Cardiac fibroblast (primary cell): ENCODE measurements at regions not wholly inside any gene's neighbourhood (a gene's known extent, or its start where the extent isn't known, plus 50 kb on each side); places are given as distances from the start of the nearest gene placed in this dataset.

ENCODE experiments used
- DNase-seq, 2 donors: peaks; one replicate each; pipeline versions ENCODE4 v3.0.0 to v3.0.0-alpha.2; 2010; ENCODE audit warnings: low read depth in 2 of 2
- H3K4me3 ChIP-seq, 2 donors: replicated peaks in 1 of 2; 1 replicate in 1 of 2; 2 replicates in 1 of 2; pipeline ENCODE4 v1.5.1; 2011; ENCODE audit warnings: low read depth in 2 of 2, low read length in 2 of 2, mild to moderate bottlenecking in 2 of 2, moderate library complexity in 1 of 2
- CTCF ChIP-seq: IDR thresholded peaks from one replicate; pipeline ENCODE4 v1.5.1; 2011; ENCODE audit warnings: low read depth, mild to moderate bottlenecking, low read length, inconsistent platforms

DNA sequence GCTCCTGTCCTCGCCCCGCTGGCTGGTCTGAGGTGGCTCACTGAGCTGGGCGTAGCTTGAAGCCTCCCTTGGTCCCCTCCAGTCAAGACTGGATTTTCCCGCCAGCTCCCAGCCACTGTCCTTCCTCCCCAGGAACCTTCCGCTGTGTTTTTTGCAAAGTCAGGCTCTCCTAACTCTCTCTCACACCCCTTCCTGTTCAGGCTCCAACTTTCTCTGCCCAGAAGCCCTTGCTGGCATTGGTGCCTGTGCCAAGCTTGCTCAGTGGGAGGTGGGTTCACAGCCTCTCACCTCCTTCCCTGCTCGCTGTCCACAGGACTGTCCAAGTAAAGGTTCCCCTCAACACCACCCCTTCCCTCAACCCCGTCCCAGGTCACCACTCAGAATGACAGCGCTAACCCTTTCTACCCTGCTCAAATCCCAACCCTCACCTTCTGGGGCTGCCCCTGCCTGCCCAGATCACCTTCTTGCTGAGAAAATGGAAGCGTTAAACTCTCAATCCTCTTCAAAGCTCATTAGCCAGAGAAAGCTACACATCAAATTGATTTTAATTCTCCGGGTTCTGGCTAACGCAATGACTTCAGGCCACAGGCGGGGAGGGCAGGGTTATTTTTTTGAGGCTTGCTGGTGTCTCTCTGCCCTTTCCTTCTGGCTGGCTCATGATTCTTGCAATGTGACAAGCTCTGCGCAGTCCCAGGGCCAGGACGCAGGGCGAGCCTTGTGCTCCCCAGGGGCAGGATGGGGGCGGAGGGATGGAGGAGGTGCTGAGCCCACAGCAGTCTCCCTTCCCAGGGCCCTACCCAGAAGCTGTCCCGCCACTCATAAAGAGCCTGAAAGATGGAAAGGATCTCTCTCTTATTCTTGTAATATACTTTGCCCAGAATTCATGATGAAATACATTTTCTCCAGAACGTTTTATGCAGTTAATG lies 357.2 kb upstream of the TNRC6C start:
- peak in 1 of 2 donors; percentile 11 for DNase-seq
- no peak overlapping the region for H3K4me3 ChIP-seq
- TF ChIP-seq CTCF, result no peak

DNA sequence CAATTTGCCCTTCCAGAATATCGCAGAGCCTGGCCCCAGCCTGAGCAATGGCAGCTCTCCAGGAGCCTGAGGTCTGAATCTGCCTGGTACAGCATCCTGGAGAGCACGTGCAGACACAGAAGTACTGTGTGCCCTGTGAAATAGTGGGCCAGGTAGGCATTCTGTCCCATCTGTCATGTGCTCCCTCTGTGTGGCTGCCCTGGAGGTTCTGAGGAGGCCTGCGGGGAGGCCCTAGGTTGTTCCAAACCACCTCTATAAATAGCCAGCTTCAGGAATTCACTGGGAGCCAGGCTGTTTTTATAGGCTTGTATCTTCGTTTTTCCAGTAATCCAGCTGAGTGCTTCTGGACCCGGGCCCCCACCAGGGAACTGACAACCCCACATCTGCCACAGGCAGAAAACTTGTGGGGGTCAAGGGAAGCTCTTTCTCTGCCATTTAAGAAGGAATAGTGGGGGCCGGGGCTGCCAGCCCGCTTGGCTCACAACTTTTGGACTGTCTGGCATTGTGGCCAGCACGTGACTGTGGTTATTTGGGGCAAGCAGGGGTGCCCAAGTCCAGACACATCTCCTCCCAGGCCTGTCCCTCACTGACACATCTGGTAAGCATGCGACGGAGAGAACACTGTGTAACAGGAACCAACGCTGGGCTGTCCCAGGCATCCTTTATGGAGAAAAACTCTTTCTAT lies 356.3 kb upstream of the TNRC6C start:
- TF ChIP-seq CTCF, result no peak
- DNase-seq, result peak; percentile 59 to 69
- H3K4me3 ChIP-seq, result no peak overlapping the region

DNA sequence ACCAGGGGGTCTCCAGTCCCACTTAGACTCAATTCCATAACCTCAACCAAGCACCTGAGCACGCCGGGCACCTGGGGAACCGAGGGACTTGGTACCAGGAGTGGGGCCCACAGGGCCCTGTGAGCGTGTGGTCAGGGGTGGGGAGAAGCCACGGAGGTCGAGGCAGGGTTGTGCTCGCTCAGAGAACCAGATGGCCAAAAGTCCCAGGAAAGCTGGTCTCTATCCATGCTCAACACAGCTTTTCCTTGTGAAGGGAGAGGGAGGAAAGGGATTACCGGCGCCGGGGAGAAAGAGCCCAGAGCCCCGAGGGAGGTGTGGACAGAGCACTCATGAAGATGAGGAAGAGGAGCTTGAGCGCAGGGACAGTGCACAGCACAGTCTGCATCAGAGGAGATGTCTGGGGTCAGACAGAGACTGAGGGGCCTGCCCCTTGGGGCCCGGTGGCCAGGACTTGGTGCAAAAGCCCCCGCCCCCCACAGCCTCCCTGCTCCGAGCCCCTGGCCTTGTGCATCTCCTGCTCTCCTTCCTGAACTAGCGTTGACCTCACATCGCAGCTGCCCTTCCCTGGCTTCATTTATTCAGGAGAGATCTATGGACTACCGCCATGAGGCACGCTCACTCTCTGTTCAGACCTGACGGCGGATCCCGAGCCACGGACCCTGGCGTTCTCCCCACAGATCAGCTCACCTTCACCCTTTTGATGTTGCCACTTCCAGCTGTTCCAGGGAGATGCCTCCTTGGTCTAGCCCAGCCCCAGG lies 355.4 kb upstream of the TNRC6C start:
- H3K4me3 ChIP-seq, result no peak overlapping the region
- no peak for TF ChIP-seq CTCF
- DNase-seq, result no peak

- no peak overlapping the region for H3K4me3 ChIP-seq
- no peak for DNase-seq
- no peak for TF ChIP-seq CTCF
Observed at GRCh38 chr17:77604301-77604972, 354.1 kb upstream of the TNRC6C start.

DNA sequence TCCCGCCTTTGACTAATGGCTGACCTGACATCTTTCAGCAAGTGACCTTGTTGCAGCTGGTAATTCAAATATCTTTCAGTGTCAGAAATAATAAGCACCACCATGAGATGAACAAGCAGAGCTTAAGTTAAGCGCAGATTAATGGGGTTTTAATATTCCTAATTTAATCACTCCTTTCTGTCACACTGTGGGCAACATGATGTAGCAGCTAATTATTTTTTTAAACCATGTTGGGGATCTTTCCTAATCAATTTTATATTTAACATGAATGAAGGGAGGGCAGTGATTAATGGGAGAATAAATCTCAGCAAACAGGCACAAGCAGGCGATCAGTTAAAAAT lies 353.6 kb upstream of the TNRC6C start:
- H3K4me3 ChIP-seq, result no peak overlapping the region
- TF ChIP-seq CTCF, result no peak
- no peak for DNase-seq

- no peak overlapping the region for H3K4me3 ChIP-seq
- DNase-seq, result no peak
- no peak for TF ChIP-seq CTCF
Observed at GRCh38 chr17:77606146-77606864, 352.2 kb upstream of the TNRC6C start.
